NCI-H526 (cell line): ENCODE measurements at regions not wholly inside any gene's neighbourhood (a gene's known extent, or its start where the extent isn't known, plus 50 kb on each side); places are given as distances from the start of the nearest gene placed in this dataset.
"Not testable (repeated sequence)": the region's sequence is repeated elsewhere in the genome, so short reads cannot be mapped to it uniquely, and the experiment has no call there.

Experiments used
- DNase-seq, 2 experiments: peaks; one replicate each; lab custom pipeline; 2025; lab: John Stamatoyannopoulos, UW

DNA sequence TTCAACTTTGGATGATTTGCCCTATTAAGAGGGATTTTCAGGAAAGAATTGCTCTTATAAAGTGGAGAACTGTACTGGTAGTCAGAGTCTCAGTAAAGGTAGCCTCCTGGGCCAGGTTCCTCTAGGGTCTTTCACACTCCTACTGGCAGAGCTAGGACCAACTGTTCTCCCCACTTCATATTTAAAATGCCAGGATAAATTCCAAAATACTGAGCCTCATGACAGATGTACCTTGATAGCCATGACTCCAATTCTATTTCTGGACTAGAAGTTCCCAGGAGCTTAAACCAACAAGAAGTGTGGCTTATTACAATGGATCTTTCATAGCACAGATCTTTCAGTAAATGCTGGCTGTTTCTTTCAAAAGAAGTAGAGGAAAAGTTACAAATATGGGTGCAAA lies 126.5 kb downstream of the C12orf75 start:
- DNase-seq = no peak

DNA sequence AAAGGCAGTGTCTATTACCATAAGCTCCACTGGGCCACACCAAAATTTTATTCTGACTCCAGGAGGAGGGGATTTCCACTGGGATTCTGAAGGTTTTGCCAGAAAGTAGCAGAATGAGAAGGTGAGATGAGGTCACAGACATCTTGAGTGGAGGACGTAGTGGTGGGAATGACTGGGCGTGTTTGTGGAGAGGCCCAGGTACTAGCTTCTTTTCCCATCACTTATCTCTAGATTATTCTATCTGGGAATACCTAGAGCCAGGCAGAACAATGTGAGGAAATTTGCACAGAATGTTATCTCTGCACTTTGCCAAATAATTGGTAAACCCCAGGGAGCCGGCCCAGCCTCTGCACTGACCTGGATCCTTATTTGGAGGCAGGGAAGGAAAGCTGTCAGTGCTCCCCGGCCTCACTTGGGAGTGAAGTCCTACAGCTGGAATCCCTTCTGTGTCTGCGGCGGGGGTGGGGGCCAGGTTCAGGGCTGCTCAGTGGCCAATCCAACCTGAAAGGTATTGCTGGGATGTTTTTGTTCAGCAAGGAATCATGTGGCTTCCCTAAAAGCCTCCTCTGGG lies 129.4 kb downstream of the C12orf75 start:
- DNase-seq = no peak

DNA sequence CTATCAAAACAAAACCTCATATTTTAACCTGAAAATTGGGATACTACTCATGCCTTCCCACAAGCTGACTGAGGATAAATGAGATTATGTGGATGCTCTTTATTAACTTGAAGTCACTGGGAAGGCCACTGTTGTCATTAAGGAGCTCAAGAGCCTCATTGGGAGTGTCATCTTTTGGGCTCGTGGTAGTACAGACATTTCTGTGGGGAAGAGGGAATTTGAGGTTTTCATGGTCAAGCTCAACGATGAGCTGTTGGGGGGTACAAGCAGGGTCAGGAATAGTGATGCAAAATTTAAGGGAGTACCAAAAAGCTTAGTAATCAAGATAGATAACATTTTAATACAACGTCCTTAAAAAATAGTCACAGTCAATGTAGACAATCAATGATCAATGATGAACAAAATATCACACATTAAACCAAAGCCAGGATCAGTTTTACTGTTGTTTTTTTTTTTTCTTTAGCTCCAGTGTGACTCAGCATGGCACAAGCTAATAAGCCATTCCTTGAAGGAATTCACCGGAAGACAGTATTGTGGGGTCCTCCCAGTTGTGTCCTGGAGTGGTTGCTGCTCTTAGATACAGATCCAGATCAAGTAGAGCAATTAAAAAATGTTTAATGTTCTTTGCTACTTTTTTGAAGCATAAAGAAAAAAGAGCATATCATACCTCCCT lies 130.9 kb downstream of the C12orf75 start:
- no peak for DNase-seq

DNA sequence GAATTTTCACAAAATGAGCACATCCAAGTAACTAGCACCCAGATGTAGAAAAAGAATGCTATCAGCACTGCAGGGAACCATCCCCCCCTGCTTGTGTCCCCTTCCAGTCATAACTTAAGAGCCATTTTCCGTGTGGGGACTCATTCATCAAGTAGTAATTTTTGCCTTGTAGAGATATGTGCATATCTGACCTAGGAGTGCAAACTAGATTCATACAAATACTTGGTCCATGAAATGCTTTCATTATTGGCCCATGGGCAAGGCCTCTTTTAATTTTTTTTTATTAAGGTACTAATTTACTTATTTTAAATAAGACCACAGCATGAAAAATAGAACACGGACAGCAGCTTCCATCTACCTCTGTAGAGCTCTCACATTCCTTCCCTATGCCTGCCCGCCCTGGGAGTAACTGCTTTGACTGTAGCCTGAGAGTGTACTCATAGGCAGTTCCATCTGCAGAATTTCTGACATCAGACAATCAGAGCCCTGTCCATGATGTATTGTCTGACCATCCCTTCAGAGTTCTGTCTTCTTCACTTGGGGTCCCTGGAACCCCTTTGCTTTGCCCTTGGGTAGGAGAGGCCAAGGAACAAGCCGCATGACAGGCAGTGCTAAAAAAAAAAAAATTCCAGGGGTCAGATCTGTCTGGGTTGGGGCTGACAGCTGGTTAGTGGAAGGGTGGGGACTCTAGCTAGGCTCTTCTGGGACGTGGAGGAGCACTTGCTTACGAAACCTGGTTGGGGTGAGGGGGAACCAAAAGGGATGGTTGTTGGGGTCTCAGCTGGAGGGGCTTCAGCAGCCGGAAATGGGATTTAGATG lies 131.7 kb downstream of the C12orf75 start:
- no peak for DNase-seq

DNA sequence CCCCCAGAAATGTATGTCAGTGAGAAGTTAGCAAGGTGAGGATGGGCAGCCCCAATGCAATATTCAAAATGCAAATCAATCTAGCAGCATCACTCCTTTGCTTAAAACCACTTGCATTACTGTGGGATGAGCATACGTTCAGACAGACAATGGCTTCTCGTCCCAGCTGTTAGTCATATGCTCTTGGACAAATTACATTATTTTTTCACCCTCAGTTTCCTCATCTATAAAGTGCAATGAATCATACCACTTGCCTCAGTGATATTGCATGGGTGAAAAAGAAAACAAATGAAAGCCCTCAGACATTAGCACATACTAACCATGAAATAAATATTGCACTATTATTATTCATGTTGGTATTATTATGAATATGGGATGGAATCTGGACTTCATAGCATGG lies 132.3 kb downstream of the C12orf75 start:
- no peak for DNase-seq

DNA sequence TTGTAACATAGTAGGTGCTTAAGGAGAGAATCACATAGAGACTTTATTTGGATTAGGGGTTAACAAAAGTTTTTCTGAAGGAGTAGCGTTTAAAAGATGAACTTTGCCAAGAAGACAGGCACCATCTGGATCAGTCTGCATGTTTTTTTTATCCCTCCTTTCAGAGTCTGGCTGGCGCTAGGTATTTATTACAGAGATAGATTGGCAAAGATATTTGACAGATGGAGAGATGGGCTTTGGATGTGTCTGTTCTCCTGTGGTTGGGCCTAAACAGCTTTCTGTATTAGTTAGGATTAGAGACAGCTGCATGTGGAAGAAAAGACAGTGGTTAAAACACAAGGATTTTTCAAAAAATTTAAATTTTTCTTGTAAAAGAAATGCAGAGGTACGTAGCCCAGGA lies 133.9 kb downstream of the C12orf75 start:
- no peak for DNase-seq

DNA sequence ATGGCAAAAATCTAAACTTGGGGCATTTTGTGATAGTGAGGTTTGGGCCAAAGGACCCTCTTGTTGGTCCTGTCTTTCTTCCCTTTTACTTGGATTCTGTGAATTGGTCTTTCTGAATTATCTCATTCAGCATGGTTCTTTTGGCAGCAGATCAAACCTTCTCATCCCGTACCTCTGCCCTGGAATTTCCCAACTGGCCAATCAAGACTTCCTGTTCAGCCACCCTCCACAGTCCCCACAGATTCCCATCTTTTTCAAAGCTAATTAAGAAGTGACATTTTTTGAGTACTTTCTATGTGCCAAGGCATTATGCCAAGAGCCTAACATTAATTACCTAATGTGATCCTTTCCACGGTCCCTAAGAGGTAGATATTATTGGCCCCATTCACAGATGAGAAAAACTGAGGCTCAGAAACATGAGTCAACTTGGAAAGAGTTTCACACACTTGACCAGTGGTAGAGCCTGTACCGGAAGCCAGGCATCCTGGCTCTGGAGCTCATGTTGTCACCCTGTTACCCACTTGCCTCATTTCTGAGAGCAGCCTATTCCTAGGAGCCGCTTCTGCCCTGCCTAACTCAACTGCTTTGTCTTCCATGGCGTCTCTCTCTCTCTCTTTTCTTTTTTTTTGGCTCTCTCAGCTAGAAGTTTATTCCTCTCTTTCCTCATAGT lies 135.9 kb downstream of the C12orf75 start:
- no peak for DNase-seq

DNA sequence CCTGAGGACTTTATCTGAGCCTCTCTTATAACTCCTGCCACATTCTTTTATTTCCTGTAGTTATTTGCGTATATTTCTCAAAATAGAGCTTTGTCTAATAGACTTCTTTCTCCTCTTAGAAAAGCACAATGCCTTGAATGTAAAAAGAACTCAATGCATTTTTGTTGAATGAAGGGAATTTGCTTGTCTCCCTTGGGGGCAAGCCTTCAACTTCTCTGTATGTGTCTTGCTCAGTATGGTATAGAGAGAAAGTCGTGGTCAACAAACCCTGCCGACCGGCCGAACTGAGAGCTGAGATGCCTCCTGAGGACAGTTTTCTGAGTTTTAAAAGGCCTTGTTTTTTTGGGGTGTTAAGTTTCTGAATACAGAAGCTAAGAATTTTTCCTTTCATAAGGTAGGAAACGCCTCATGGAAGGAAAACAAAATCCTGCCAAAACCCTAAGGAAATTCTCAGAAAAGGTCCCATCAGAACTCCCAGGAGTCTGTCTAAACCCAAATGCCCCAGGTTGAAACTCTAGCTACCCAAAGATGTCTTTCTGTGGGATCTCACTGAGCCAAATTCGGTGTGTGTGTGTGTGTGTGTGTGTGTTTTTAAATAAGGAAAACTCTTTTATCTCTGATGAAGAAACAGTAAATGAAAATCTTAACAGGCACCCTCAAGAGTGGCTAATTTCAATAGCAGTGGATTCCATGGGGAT lies 136.6 kb downstream of the C12orf75 start:
- no peak for DNase-seq

DNA sequence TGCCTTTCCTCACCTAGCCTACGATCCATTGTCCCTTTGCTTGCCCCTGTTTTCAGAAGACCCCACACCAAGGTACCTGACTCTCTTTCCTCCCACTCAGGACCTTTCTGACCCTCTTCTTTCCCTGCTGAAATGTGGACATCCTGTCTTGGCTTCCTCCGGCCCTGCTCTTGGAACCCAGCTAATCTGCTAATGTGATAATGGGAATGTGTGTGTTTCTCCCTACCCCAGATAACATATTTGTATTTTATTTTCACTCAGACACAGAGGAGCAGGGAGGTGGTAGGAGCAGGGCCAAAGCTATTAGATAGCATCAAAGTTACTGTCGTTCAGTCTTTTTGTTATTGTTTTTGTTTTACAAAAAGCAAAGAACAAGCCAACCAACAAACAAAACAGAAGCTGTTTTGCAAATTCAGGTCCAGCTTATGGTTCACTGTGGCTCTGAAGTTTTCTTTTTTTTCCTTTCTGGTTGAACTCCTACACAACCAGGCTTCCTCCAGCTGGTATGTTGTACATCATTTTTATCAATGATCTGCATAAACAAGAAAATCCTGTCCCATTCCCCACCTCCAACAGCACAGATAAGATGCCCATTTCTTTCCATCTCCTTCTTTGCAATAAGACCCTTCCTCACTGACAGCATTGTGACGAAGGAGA lies 137.3 kb downstream of the C12orf75 start:
- DNase-seq = no peak

DNA sequence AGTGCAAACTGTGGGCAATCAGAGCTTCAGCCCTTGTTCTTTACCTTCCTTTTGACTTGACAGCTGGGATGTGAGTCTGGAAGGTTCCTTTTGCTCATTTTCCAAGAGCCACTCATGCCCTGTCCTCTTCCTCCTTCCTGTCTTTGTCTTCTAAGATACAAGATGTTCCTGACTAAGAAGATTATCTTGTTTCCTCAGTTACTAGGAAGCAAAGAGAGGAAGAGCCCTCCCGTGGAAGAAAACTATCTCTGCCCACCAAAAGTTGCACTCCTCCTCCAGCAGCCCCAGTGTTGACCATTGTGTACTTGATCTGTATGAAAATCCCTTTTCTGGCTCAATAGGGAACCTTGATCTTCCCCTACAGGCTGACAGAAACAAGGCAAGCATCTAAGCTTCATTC lies 138.0 kb downstream of the C12orf75 start:
- DNase-seq = no peak

DNA sequence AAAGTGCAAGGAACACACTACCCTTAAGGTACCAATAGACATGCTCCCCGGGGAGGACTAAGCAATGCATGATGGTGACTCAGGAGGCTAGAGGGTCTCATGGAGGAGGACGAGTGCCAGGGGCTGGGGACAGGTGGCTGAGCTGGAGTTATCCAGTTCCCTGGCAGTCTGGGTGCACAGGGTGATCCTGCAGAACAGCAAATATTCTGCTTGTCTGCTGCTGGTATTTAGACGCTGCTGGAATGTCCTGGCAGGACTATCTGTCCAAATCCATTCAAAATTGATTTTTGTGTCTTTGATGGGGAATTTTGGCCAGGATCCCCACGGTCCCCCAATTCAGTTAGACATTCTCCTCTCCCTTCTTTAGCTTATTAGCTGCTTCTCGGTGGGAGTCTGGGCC lies 138.7 kb downstream of the C12orf75 start:
- no peak for DNase-seq

DNA sequence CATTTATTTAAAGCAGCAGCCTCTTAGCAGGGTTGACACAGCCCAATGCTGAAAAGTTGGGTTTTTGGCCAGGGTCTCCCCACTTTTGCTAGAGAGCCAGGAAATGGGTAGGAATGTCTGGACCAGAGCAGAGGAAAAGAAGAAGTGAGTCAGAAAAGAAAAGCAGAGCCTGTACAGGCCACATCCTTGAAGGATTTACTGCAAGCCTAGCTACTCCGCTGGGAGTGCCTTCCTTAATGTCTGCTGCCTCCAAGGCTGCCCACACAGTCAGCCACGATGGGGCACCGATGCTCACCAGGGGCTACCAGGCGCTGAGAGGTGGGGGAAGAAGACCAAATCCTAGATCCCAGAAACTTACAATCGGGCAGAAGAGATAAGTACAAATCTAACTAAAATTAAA lies 139.2 kb downstream of the C12orf75 start:
- no peak for DNase-seq

DNA sequence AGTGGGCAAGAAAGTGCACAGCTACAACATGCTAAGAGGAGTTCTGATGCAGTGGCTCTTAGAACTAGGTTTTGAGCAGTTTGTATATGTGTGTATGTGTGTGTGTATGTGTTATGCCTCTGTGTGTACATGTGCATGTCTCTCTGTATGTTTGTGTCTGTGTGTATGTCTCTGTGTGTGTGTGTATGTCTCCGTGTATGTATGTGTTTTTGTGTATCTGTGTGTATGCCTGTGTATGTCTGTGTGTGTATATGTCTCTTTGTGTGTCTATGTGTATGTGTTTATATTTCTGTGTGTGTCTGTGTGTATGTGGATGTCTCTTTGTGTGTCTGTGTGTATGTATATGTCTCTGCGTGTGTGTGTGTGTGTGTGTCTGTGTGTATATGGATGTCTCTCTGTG lies 139.6 kb downstream of the C12orf75 start:
- DNase-seq = no peak

DNA sequence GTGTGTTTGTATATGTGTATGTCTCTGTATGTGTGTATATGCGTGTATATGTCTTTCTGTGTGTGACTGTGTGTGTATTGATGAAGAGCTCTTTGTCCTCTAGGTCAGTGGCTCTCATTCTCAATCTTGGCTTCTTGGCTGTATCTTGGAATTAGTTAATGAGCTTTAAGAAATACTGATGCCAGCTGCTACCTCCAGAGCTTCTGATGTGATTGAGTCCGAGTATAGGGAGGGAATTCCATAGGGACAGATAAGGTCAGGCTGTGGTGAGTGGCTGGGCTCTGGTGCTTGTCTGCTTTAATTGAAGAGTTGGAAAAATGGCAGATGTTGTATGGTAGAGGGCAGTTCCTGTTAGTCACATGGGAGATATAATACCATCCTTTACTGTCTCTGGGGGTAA lies 140.1 kb downstream of the C12orf75 start:
- DNase-seq = no peak

DNA sequence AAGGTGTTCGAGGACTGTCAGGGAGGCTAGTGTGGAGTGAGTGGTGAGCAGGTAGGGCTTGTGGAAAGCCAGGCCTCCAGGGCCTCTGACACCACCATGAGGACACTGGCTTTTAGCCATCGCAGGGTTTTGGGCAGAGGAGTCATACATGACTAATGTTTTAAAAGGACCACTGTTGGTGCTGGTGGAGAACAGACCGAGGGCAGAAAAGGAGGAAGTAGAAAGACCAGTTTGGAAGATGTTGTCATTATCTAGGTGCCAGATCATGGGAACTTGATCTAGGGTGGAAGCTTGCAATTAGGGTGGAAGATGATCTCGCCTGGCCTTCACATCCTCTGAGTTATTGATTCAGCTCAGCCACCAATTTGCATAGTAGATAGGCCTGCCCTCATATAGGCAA lies 144.2 kb downstream of the C12orf75 start:
- peak in 1 of 2 experiments; percentile 1 for DNase-seq

DNA sequence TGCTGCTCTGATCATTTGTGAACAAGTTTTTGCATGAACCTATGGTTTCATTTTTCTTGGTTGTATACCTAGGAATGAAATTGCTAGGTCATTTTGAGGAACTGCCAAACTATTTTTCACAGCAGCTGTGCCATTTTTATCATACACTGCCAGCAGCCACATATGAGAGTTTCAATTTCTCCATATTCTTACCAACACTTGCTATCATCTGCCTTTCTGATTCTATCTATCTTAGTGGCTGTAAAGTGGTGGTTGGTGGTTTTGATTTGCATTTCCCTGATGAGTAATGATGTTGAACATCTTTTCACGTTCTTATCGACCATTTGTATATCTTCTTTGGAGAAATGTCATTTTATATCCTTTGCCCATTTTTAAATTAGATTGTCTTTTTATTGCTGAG lies 146.1 kb downstream of the C12orf75 start:
- DNase-seq = no peak

DNA sequence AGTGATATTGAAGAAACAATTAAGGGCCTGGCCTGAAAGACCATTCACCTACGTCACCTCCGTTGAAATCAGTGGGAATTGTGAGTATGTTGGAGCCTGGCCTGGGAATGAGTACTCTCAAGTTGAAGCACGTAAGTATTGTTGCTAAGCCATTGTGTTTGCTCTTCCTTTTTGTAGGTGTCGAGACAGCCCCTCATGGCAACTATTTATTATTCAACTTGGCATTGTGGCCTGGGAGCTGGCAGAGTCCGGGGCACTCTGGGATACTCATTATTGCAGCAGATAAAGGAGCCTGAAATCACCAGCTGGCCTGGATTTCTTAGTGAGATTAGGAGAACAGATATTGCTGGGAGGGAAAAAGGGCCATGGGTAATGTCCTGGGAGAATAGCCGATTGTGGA lies 147.4 kb downstream of the C12orf75 start:
- no peak for DNase-seq

DNA sequence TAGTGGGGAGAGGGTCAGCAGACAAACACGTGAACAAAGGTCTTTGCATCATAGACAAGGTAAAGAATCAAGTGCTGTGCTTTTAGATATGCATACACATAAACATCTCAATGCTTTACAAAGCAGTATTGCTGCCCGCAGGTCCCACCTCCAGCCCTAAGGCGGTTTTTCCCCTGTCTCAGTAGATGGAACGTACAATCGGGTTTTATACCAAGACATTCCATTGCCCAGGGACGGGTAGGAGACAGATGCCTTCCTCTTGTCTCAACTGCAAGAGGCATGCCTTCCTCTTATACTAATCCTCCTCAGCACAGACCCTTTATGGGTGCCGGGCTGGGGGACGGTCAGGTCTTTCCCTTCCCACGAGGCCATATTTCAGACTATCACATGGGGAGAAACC lies 148.3 kb downstream of the C12orf75 start:
- not testable (repeated sequence) for DNase-seq

DNA sequence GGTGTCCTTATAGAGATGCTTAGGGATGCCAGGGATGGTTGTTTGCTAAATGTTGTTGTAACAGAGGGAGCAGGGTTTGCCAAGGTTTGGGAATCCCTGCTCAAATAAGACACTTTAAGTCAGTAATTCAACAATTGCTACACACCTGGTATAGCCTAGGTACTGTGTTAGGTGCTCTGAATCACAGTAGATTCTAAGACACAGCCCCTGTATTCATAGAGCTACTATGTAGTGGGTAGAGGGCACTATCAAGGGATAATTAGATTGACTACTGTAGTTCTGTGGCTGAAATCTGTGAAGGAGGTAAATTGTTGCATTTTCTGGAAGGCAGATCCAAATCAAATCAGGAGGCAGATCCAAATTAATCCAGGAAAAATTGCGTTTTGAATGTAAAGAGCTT lies 149.2 kb downstream of the C12orf75 start:
- no peak for DNase-seq

DNA sequence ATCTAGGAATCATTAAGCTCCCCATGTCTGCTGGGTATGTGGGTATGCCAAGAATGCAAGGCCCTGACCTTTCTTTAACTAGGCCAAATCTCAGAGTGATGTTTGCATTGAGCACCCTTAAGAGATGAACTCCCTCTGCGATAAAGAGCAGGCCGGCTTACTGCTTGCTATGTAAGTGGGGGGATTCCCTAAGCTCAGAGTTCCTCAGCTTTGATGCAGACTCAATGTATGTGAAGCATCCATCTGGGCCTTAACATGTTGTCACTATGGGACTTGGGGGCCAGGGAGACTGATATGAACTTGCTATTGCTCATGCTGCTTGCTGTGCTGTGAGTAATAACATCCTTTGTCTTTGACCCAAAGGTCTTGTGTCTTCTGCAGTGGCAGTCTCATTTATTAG lies 149.7 kb downstream of the C12orf75 start:
- DNase-seq = no peak

DNA sequence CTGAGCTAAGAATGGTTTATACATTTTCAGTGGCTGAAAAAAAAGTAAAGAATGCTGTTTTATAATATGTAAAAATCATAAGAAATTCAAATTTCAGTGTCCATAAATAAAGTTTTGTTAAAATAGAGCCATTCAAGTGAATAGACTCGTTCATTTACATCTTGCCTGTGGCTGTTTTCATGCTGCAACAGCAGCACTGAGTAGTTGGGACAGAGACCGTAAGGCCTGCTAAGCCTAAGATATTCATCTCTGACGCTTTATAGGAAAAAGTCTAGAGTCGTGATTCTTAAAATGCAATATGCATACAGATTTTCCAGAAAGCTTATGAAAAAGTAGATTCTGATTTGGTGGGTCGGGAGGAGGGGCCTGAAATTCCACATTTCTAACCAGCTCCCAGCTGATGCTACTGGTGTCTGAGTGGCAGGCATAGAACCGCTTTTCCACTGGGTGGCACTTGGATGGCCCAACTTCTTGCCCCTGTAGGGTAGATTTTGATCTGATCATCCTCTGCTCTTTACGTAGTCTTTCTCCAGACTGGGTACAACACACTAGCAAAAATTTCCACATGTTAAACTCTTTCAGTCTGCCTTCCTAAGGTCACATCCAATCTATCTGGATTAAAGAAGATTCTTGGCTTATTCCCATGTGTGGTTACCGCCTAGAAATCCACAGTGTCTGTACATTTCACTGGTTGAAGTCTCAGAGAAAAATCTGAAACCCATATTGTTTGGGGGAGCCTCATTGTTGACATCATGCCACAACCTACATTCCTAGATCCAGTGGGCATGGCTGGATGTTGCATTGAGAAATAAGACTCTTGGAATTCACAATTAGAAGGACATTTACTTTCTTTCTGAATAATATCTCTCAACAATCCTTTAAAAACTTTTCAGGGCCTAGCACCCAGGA lies 151.2 kb downstream of the C12orf75 start:
- DNase-seq = no peak
